ENCODE measurements at regions not wholly inside any gene's neighbourhood (a gene's known extent, or its start where the extent isn't known, plus 50 kb on each side); places are given as distances from the start of the nearest gene placed in this dataset.

DNA sequence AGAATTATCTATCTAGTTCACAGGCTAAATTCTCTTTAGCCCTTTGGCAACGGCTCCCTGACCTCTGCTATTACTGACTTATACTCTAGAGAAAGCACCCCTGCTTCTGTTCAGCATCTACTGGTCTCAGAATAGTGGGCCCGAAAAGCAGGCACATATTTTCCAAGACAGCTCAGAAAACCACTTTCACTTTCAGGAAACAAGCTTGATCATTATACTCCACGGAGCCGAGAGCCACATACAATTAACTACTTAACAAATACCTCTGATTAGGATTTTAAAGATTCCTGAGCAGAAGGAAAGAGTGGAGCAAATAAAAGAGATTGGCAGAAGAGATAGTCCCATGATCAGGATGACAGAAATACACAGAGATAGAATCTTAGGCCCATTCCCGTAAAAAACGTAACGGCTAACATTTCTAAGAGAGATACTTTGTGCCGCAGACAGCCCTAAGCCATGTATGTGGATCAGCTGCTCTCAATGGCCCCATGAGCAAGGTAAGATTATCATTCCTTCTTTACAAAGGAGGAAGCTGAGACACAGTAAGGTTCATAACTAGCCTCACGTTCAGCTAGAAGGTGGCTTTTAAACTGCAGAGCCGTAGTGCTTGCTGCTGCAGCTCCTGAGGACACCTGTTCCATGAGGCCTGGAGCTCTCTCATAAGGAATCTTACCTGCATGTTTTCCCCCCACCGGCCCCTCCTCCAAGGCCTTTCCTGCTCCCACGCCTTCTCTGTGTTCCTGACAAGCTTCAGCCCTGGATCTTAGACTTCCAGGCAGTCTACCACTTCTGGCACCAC lies 227.2 kb downstream of the FOXO1 start:
- peak in 1 of 51 donors; percentile 12 for DNase-seq

DNA sequence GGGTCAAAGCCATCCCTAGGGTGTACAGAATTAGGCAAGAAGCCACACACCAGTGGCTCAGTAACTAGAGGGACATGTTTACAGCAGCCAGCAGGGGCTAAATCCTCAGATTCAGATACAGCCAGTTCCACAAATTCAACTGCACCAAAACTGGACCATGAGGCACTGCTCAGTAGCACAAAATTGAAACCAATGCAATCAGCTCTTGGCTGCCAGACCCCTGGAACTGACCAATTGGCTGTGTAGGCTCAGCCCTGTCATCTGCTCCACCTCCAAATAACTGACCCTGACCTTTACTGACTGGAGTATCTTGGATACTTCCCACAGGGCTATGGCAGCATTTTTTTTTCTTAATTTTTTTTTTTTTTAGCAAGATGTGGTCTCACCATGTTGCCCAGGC lies 226.5 kb downstream of the FOXO1 start:
- no peak for DNase-seq

DNA sequence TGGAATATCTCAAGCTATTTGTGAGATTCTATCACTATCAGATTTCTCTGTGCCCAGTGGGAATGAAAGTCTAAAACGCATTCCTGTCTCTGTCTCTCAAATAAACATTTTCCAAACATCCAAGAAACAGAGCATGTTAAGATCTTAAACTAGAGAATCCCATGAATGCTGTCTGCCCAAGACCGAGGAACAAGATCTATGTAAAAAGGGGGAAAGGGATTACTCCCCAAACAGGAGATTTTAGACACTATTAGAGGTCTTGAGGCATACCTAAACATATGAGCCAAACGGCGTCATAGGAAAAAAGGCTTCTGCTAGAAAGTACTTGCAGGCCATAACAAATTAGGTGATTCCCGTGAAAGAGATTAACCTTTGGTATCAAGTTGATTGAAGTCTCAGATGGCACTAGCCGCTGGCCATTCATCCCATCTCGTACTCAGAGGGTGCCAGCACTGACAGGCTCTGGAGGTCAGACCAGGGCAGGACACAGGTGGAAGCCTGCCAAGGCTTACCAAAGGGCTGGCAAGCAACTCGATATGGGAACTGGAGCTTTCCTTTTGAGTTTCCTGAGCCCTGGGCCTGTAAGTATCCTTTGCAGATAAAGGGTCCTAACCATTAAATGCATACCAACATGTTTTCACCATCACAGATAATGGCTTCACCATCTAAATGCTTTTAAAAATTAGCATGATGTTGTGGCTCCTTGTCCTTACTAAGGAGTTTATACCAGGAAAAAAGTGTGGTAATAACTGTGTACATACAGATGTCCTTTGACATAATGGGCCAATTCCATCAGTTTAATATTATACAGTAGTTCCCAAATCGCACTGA lies 225.2 kb downstream of the FOXO1 start:
- peak in 41 of 51 donors; percentile 2 to 81 (median 54) for DNase-seq

DNA sequence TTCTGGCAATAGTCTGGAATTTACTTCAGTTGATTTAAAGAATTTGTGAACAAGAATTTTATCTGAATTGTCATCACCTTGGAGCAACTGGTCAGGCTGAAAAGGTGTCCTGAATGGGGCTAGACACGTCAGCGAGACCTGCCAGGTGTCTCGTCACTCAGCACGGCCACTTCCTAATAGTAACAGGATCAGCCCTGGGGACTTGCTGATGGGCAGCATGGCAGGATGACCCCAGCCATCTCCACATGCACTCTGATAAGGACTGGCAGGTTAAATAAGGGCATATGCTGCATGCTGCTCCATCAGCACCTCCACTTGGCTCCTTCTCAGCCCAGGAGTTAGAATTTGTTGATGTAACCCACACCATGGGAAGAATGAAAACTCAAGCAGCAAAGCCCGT lies 224.2 kb downstream of the FOXO1 start:
- no peak for DNase-seq

DNA sequence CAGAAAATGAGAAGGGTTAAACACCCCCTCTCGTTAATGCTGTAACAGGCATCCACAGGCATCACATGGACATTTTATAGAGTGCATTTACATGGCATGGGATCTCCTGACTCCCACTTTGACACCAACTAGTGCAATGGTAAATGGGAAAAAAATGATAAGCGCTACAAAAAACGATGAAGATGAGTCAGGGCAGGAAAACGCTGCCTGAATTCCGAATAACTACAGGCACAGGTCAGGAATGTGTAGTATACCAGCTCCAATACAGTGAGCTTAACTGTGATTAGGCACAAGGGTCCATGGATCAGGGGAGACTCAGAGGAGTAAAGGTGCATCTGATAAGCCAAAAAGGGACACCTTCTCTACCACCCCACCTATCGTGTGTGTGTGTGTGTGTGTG lies 223.6 kb downstream of the FOXO1 start:
- DNase-seq = no peak

DNA sequence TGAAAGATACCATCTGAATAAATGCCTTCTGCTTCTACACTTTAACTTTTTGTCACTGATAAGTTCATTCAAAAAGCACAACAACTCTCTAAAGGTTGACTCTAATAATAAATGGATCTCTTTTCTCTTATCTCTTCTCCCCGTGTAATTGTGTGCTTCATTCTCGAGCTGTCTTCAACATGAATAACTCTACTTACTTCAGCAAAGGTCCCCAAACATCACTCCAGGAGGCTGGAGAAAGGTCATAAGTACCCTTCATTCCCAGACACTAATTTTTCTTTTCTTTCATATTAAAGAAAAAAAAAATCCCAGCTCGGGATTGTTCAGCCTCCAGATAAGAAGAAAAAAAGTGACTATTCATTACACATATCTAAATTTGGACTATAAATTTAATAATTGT lies 222.2 kb downstream of the FOXO1 start:
- no peak for DNase-seq

DNA sequence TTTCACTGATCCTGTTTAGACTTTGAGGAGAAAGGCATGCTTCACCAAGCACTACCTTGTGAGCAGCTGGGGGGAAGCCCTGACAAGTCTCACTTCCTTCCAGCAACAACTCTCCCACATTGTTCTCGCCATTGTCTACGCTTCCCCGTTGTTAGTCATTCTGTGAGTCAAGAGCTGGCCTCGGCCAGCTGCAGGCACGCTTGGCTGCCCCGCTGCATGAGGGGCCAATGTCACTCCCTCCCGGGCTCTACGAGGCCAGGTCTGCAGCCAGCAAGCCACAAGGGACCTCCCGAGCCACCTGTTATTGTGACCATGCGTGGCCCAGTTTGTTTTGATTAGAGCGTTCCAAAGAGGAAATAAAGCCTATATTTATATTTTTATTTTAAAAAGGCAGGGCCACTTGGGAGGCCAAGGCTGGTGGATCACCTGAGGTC lies 220.9 kb downstream of the FOXO1 start:
- DNase-seq = peak in 2 of 51 donors; percentile 6 to 13

DNA sequence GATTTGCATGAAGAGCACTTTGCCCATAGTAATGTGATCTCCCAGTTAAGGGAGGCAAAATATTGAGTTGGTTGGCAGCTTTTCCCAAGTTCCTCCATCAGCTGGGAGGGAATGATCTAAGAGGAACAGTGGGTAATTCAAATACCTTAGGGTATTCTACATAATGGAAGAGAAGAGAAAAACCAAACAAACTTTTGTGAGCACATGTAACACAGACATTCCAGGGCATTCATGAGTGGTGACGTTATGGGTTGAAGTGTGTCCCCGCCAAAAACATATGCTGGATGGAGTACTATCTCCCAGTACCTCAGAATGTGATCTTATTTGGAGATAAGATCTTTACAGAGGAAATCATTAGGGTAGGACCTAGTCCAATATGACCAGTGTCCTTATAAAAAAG lies 220.1 kb downstream of the FOXO1 start:
- DNase-seq = no peak

DNA sequence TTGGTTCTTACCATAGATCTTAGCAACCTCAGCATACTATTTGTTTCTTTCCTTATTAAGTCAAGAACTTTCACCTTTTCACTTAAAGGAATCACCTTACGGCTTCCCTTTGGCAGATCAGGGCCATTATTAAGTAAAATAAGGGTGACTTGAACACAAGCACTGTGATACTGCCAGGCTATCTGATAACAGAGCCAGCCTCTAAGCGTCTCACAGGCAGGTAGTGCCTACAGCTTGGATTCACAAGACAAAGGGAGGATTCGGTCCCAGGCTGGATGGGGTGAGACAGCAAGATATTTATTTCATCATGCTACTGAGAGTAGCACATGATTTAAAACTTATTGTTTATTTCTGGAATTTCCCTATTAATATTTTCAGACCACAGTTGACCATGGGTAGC lies 218.6 kb downstream of the FOXO1 start:
- DNase-seq = no peak

DNA sequence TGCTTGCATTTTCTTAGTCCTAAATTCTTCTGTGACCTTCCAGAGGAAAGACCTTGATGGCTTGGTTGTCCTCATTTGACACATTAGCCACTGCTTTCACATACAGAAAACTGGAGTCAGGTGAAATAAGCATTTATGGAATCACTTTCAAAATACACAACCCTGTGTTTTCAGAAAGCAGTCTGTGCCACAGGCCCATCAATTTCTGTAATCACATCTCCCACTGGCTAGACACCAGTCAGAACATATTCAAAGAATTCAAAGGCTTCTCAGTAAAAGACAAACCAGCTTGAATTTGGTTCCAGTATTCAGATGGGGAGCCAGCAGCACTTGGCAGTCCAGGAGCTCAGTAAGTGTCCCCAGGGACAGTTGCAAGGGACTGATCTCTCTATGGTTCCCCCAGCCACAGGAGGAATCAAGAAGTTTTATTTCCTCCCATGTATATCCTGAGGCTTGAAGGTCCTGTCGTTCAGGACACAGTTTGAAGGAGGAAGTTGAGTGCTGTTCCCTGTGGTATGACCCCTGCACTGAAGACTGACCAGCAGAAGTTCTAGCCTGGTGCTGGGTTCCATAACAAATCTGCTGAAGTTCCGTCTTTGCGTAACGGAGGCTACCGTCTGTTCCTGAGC lies 214.3 kb downstream of the FOXO1 start:
- peak in 2 of 51 donors; percentile 9 to 13 for DNase-seq

DNA sequence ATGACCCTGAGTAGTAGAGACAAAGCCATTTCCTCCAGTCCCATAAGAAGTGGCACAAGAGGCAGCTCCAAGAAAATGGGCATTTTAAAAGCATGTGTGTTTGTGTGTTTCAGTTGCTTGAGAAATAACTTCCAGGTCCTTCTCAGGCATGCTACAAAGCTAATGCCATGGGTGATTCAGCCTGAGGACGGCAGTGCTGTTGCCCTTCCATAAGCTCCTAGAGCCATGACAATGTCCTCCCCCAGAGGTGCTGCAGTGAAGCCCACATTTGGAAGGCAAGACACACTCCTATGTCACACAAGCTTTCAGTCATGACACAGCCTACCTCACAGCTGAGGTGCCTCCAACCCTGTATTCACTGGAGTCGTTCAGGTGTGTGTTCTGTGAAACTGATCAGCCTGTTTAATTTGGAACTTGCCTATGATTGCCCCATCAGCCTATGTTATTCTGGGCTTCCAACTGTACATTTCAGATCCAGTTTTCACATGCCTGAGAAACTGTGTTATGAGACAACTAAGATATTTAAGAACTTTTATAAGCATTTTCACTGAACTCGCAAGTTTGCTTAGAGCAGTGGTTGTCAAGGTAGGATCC lies 213.6 kb downstream of the FOXO1 start:
- no peak for DNase-seq

DNA sequence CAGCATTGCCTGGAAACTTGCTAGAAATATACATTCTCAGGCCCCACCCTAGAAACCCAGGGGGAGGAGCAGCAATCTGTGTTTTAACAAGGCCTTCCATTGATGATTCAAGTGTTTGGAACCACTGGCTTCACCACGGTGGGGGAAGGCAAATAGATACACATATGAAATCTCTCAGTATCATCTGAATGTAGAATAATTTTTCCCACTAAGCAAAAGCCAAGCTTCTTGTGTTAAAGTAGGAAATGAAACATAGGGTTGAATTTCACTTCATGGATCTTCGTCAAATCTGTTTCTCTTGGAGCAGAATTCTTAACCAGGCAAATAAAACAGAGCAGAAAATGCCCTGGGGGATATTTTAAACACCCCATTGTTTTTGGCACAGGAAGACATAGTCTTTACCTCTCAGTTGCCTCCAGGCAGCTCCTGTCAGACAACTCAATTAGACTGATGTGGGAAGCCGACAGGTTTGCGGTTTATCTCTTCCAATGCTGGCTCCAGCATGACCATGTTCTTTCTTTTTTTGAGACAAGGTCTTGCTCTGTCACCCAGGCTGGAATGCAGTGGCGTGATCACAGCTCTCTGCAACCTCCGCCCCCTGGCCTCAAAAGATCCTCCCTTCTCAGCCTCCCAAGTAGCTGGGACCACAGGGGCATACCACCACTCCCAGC lies 213.0 kb downstream of the FOXO1 start:
- DNase-seq = no peak

DNA sequence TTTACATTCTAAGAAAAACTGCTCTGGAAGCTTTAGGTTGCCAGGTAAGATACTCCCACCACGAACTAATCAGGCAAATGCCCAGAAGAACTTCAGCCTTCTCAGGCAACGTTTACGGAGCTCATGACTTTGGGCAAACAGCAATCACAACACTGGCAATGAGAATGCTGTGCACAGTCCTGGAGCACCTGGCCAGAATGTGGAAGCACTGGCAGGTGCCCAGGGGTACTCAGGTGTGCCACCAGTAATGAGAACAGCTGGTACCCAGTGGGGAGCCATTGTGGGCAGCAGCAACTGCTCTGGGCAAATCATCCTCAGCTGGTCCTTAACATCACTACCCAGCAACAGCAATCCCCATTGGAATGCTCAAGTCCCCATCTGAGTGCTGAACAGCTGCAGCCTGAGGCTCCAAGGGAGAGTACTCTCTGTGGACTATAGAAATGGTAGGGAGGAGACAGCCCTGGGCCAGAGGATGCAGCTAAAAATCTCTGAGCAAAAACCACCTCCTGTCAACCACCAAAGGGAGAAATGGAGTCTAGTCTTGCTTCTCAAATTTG lies 210.0 kb downstream of the FOXO1 start:
- DNase-seq = no peak

DNA sequence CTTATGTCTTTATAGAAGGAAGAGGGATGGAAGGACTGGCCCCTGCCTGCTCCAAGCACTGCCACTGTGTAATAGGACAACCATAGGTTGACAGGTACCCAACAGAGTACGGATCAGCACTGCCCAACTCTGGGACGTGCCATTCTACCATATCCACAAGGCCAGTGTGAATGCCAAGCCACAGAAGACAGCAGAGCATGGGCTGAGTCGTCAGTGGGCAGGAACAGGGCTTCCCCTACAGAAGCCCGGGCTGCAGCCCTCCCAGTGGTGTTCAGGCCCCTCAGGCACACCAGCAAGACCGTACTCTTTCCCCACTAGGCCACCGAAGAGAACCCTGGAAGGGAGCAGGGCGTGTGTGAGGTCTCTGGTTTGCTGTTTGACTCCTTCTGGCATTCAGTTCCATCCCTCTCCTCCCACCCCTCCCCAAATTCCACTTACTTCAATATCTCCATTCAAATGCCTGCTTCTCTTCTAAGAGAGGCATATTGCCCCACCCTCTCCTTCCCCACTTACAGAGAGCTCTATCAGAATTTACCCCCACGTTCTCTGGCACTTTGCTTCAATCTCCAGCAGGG lies 209.4 kb downstream of the FOXO1 start:
- DNase-seq = no peak

DNA sequence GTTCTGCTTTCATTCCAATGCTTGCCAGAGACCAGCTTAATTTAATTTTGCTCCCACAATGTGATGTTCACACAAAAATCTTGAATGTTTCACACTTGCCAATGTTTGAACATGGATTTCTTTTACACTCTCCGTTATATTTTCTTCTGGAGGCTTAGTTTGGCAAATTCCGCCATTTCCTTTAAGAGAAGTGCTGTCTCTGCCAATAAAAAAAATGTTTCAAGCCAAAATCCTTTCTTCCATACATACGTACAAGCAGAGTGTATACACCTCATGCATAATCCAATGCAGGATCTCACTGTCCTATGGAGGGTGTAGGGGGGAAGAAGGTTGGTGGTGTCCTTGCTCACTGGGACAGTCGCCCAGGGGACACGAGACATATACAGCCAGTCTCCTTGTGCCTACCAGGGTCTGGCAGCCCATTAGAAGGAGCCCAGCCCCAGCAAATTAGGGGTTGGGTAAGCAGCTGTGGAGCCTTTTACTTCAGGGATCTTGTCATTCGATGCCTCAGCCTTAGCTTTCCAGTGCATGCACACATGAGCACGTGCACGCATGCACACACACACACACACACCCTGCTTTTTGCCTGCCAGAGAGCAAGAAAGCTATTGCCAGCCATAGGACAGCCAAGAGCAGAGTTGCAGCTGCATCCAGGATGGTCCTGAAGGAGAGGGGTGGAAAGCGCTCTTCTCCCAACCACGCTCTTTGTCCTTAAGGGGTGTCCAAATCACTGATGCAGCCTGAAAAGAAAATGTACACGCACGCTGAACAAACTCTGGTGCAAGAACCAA lies 208.3 kb downstream of the FOXO1 start:
- no peak for DNase-seq

DNA sequence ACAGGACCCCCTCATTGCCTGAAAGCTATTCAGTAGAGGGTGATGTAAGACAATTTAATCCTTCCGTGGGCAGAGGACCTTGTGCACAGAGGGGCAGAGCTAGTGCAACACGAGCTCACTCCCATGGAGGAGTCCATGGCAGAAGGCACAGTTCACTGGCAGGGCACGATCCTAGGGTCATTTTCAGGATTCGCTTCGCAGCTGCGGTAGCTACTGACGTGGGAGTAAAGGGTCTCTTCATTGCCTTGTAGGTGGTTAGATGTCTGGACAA lies 207.8 kb downstream of the FOXO1 start:
- no peak for DNase-seq

DNA sequence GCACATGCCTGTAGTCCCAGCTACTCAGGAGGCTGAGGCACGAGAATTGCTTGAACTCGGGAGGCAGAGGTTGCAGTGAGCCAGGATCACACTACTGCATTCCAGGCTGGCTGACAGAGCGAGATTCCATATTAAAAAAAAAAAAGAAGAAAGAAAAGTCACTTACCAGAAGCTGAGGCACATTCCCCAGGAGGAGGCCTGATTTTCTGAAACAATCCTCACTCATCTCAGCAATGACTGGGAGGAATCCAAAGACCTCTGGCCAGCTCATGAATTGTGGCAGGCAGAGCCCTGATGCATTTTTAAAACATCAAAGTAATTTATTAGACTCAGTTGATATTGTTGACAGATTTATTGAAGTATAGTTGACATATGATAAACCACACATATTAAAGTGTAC lies 206.3 kb downstream of the FOXO1 start:
- no peak for DNase-seq

DNA sequence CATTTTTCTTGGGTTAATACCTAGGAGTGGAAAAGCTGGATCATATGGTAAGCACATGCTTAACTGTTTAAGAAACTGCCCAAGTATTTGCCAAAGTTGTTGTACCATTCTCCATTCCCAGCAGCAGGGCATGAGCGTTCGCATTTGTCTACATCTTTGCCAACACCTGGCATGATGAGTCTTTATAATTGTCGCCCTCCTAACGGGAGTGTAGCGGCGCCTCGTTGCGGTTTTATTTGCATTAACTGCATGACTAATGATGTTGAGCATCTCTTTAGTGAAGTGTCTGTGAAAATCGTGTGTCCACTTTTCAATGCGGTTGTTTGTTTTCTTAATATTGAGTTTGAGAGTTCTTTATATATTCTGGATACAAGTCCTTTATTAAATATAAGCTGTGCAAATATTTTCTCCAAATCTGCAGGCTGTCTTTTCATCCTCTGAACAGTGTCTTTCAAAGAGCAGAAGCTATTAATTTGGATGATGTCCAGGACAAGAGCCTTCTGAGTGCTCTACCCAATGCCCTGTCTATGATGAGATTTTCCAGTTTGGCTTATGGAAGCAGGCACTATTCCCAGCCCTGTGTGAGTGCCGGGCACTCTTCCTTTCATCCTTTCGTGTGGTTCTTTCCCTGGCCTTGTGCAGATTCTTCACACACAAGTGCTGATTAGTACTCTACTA lies 202.0 kb downstream of the FOXO1 start:
- DNase-seq = no peak

DNA sequence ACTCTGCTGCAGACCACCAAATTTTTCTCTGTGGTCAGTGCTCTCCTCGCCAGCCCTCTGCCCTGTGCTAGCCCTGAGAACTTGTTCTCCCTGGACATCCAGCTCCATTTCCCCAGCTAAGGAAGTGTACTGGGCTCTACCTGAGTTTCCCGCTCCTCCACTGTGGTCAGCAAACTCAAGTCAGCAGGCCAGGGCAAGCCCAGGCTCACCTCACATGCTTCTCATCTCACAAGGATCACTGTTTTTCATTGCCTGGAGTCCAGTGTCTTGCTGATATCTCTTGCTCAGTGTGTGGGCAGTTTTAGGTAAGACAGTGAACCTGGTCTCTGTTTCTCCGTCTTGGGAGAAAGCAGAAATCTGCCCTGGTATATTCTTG lies 201.4 kb downstream of the FOXO1 start:
- no peak for DNase-seq

DNA sequence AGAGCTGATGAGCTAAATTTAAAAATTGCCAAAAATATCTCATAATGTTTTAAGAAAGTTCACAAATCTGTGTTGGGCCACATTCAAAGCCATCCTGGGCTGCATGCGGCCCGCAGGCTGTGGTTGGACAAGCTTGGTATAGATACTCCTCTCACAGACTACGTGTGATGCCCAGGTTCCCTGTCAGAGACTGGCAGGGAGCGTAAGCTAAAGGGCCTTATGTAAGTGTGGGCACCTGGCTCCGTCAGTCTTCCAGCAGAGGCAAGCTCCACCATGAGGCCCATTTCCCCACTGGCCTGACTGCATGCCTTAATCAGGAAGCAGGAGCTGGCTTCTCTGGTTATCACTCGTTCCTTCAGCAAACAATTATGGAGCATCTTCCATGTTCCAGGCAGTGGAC lies 200.2 kb downstream of the FOXO1 start:
- DNase-seq = no peak
